ENCODE measurements at regions not wholly inside any gene's neighbourhood (a gene's known extent, or its start where the extent isn't known, plus 50 kb on each side); places are given as distances from the start of the nearest gene placed in this dataset.

- no peak overlapping the region for H3K23ac ChIP-seq (ENCODE audit: insufficient read length)
- H3K36me3 ChIP-seq (ENCODE audit: control insufficient read depth in 2 of 4, insufficient read depth in 4 of 4, low read length in 3 of 4), result no peaks in the 10 kb centered on the region
- no peaks in the 10 kb centered on the region for H3K9me3 ChIP-seq (ENCODE audit: insufficient read depth in 2 of 2, low read depth in 1 of 2, low read length in 1 of 2)
- no peak overlapping the region for H2BK20ac ChIP-seq (ENCODE audit: low read length)
- no peak overlapping the region for H3K18ac ChIP-seq (ENCODE audit: extremely low read depth, low read length)
- no peak overlapping the region for H2BK120ac ChIP-seq (replicated peaks; ENCODE audit: low read depth, low read length)
- peaks cover 2% of the 10 kb centered on the region; the same call in 1 of the 2 replicates for H3K23me2 ChIP-seq (ENCODE audit: low read depth, low read length)
- ChIA-PET CTCF (ENCODE audit: partially characterized antibody) (no interaction called here), POLR2A (ENCODE audit: partially characterized antibody) (no interaction called here)
- no peak overlapping the region for H2AK5ac ChIP-seq (ENCODE audit: low read depth, low read length)
- FAIRE-seq (no peak), DNase-seq (ENCODE audit: low read depth in 1 of 2, low spot score in 2 of 2) (no peak)
- H2AFZ ChIP-seq (ENCODE audit: low read length), result no peak overlapping the region
- no peak overlapping the region for H2BK12ac ChIP-seq (ENCODE audit: low read depth, low read length)
- no peaks in the 10 kb centered on the region for H3K79me1 ChIP-seq (ENCODE audit: low read depth, low read length)
- no peak overlapping the region for H3K4ac ChIP-seq (replicated peaks; ENCODE audit: insufficient read length, low read depth, low read length)
- H3K4me2 ChIP-seq (ENCODE audit: insufficient read depth in 1 of 2, low read depth in 2 of 2, low read length in 2 of 2), result no peak overlapping the region
- H3K4me1 ChIP-seq (replicated peaks in 1 of 4; ENCODE audit: control insufficient read depth in 3 of 4, insufficient read depth in 4 of 4, low read length in 3 of 4), result no peaks in the 10 kb centered on the region
- no peak overlapping the region for H4K5ac ChIP-seq (ENCODE audit: insufficient read length, low read depth, low read length)
- no peak overlapping the region for H3K14ac ChIP-seq (ENCODE audit: insufficient read length)
- H4K8ac ChIP-seq (ENCODE audit: extremely low read depth, insufficient read depth, low read length), result no peak overlapping the region
- no peak overlapping the region for H4K91ac ChIP-seq (replicated peaks; ENCODE audit: insufficient read length, low read length)
- H4K20me1 ChIP-seq (replicated peaks in 1 of 2; ENCODE audit: control insufficient read depth in 1 of 2, insufficient read depth in 2 of 2, low read length in 2 of 2), result no peaks in the 10 kb centered on the region
- H3K9ac ChIP-seq (replicated peaks in 1 of 4; ENCODE audit: extremely low read depth in 1 of 4, low read depth in 3 of 4, low read length in 3 of 4), result no peak overlapping the region
- H3K27ac ChIP-seq (ENCODE audit: low read depth, low read length), result no peak overlapping the region
- no peak overlapping the region for H3K4me3 ChIP-seq (ENCODE audit: extremely low read depth in 1 of 4, insufficient read depth in 2 of 4, low read depth in 3 of 4, low read length in 4 of 4)
- no peak overlapping the region for H2BK15ac ChIP-seq (ENCODE audit: low read length)
- no peaks in the 10 kb centered on the region for H3K79me2 ChIP-seq (ENCODE audit: control insufficient read depth in 1 of 2, insufficient read depth in 2 of 2, low read length in 2 of 2)
- H3K56ac ChIP-seq (replicated peaks; ENCODE audit: insufficient read length, low read depth, low read length), result no peak overlapping the region
- H3K27me3 ChIP-seq (replicated peaks in 1 of 4; ENCODE audit: control insufficient read depth in 3 of 4, extremely low read depth in 1 of 4, insufficient read depth in 3 of 4, low read length in 3 of 4), result no peaks in the 10 kb centered on the region
- H2BK5ac ChIP-seq (ENCODE audit: low read depth, low read length), result no peak overlapping the region
- WGBS, 2 experiments (ENCODE audit: extremely low coverage in 1 of 2, insufficient coverage in 1 of 2, insufficient read length in 1 of 2, insufficient replicate concordance in 2 of 2, low coverage in 1 of 2, low lambda C conversion rate in 2 of 2, missing lambda C conversion rate in 1 of 2), result 96% methylated on average over 3 of the region's 3 CpGs; no CpG with 5 or more reads in 1 of the 2 experiments
- TF ChIP-seq ASH2L (IDR thresholded peaks at IDR 0.05; ENCODE audit: low read length) (no peak), JUND (IDR thresholded peaks at IDR 0.05; ENCODE audit: low read length) (no peak), ZNF274 (IDR thresholded peaks at IDR 0.05; ENCODE audit: borderline replicate concordance, extremely low read depth, low read length) (no peak), YY1 (IDR thresholded peaks at IDR 0.05; ENCODE audit: low read depth, low read length) (no peak), CTBP2 (IDR thresholded peaks at IDR 0.05; ENCODE audit: borderline replicate concordance, insufficient read depth, insufficient read length, low read length) (no peak), ATF2 (IDR thresholded peaks at IDR 0.05; ENCODE audit: low read length) (no peak), KDM4A (IDR thresholded peaks at IDR 0.05; ENCODE audit: low read depth, low read length, severe bottlenecking) (no peak), NRF1 (IDR thresholded peaks at IDR 0.05; ENCODE audit: low read depth, low read length) (no peak), TBP (IDR thresholded peaks at IDR 0.05; ENCODE audit: low read depth, low read length) (no peak), SP2 (IDR thresholded peaks at IDR 0.05; ENCODE audit: low read length) (no peak), KDM1A (IDR thresholded peaks at IDR 0.05; ENCODE audit: borderline replicate concordance, low read length) (no peak), GABPA (IDR thresholded peaks at IDR 0.05; ENCODE audit: borderline replicate concordance, insufficient read depth, low read length) (no peak)
- TF ChIP-seq, protein P1, sequence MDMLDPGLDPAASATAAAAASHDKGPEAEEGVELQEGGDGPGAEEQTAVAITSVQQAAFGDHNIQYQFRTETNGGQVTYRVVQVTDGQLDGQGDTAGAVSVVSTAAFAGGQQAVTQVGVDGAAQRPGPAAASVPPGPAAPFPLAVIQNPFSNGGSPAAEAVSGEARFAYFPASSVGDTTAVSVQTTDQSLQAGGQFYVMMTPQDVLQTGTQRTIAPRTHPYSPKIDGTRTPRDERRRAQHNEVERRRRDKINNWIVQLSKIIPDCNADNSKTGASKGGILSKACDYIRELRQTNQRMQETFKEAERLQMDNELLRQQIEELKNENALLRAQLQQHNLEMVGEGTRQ (IDR thresholded peaks at IDR 0.05; ENCODE audit: low read length), result no peak
Observed at GRCh38 chr14:38958589-38958988, 144.4 kb downstream of the SEC23A start.

Data from H1 (cell line).